KMS-11 (cell line): ENCODE measurements at regions not wholly inside any gene's neighbourhood (a gene's known extent, or its start where the extent isn't known, plus 50 kb on each side); places are given as distances from the start of the nearest gene placed in this dataset.

Source experiments
- H2AFZ ChIP-seq: fragments of 200-600 bp; sonication (generic); 2 replicates; pipeline ENCODE4 v1.6.1; 2016; ENCODE audit warnings: antibody characterized with exemption, mixed run types, low read depth
- H3K27ac ChIP-seq: fragments of 200-600 bp; sonication (generic); 2 replicates; pipeline ENCODE4 v1.6.1; 2016; ENCODE audit warnings: mild to moderate bottlenecking, mixed run types
- H3K27me3 ChIP-seq: fragments of 200-600 bp; sonication (generic); 2 replicates; pipeline ENCODE4 v1.6.1; 2017; ENCODE audit warnings: mild to moderate bottlenecking, low read depth, mixed run types, moderate library complexity; ENCODE audit not compliant: insufficient read depth
- H3K36me3 ChIP-seq: fragments of 200-600 bp; sonication (generic); 2 replicates; pipeline ENCODE4 v1.6.1; 2017; ENCODE audit warnings: mild to moderate bottlenecking, mixed run types; ENCODE audit not compliant: insufficient read depth
- H3K4me1 ChIP-seq: fragments of 200-600 bp; sonication (generic); 2 replicates; pipeline ENCODE4 v1.6.1; 2016; ENCODE audit warnings: mild to moderate bottlenecking, low read depth, mixed run types; ENCODE audit not compliant: poor library complexity, severe bottlenecking
- H3K4me2 ChIP-seq: fragments of 200-600 bp; sonication (generic); 2 replicates; pipeline ENCODE4 v1.7.0; 2016; ENCODE audit warnings: mild to moderate bottlenecking, mixed run types
- H3K4me3 ChIP-seq: fragments of 200-600 bp; sonication (generic); IDR thresholded peaks from 2 replicates; pipeline ENCODE4 v1.6.1; 2017; ENCODE audit warnings: low read depth, low read length, mixed read lengths; ENCODE audit not compliant: insufficient read depth
- H3K79me2 ChIP-seq: fragments of 200-600 bp; sonication (generic); 2 replicates; pipeline ENCODE4 v1.6.1; 2016; ENCODE audit warnings: low read depth, mixed run types; ENCODE audit not compliant: insufficient read depth
- H3K9ac ChIP-seq: fragments of 200-600 bp; sonication (generic); 2 replicates; pipeline ENCODE4 v1.6.1; 2016; ENCODE audit warnings: mild to moderate bottlenecking, mixed run types
- H4K20me1 ChIP-seq: fragments of 200-600 bp; sonication (generic); 2 replicates; pipeline ENCODE4 v1.6.1; 2016; ENCODE audit warnings: mild to moderate bottlenecking, mixed run types; ENCODE audit not compliant: insufficient read depth
- CTCF ChIP-seq: fragments of 200-600 bp; sonication (generic); conservative IDR thresholded peaks from 2 replicates; pipeline ENCODE4 v1.6.1; 2017; ENCODE audit warnings: low read depth, mild to moderate bottlenecking, antibody characterized with exemption, low read length, moderate library complexity, mixed read lengths

- TF ChIP-seq CTCF, result no peak
- Histone ChIP-seq H3K27ac (no peak overlapping the region), H3K4me3 (no peak overlapping the region), H3K36me3 (no peaks in the 10 kb centered on the region), H3K9ac (no peak overlapping the region), H3K4me1 (no peaks in the 10 kb centered on the region), H2AFZ (no peak overlapping the region), H3K79me2 (no peaks in the 10 kb centered on the region), H4K20me1 (no peaks in the 10 kb centered on the region), H3K27me3 (no peaks in the 10 kb centered on the region), H3K4me2 (no peak overlapping the region)
Measured at GRCh38 chr13:84050536-84050935, 168.3 kb upstream of the SLITRK1 start.

- H2AFZ ChIP-seq, result no peak overlapping the region
Measured at GRCh38 chr13:84049443-84050219, 167.4 kb upstream of the SLITRK1 start.

GRCh38 chr13:84044805-84045204 is 162.5 kb upstream of the SLITRK1 start:
- Histone ChIP-seq H3K4me2 (no peak overlapping the region), H3K79me2 (no peaks in the 10 kb centered on the region)
- no peak for TF ChIP-seq CTCF

More at GRCh38 chr13:84049443-84050219, 167.4 kb upstream of the SLITRK1 start:
- no peaks in the 10 kb centered on the region for H3K4me1 ChIP-seq
- H3K79me2 ChIP-seq, result no peaks in the 10 kb centered on the region
- no peak overlapping the region for H3K4me2 ChIP-seq
- no peak overlapping the region for H3K4me3 ChIP-seq
- H3K9ac ChIP-seq, result no peak overlapping the region
- no peak for TF ChIP-seq CTCF
- H3K27ac ChIP-seq, result no peak overlapping the region
- no peaks in the 10 kb centered on the region for H3K36me3 ChIP-seq
- H3K27me3 ChIP-seq, result no peaks in the 10 kb centered on the region
- H4K20me1 ChIP-seq, result no peaks in the 10 kb centered on the region

GRCh38 chr13:84038001-84038400 is 155.7 kb upstream of the SLITRK1 start:
- Histone ChIP-seq H3K27me3 (no peaks in the 10 kb centered on the region), H3K4me1 (no peaks in the 10 kb centered on the region), H3K79me2 (no peaks in the 10 kb centered on the region), H3K4me2 (no peak overlapping the region), H3K36me3 (no peaks in the 10 kb centered on the region), H2AFZ (no peak overlapping the region), H3K9ac (no peak overlapping the region), H3K4me3 (no peak overlapping the region), H3K27ac (no peak overlapping the region), H4K20me1 (no peaks in the 10 kb centered on the region)
- TF ChIP-seq CTCF, result no peak

More at GRCh38 chr13:84044805-84045204, 162.5 kb upstream of the SLITRK1 start:
- Histone ChIP-seq H2AFZ (no peak overlapping the region), H3K27me3 (no peaks in the 10 kb centered on the region), H3K4me3 (no peak overlapping the region), H3K9ac (no peak overlapping the region), H4K20me1 (no peaks in the 10 kb centered on the region), H3K36me3 (no peaks in the 10 kb centered on the region), H3K27ac (no peak overlapping the region), H3K4me1 (no peaks in the 10 kb centered on the region)
